PC-9 (cell line): ENCODE measurements at regions not wholly inside any gene's neighbourhood (a gene's known extent, or its start where the extent isn't known, plus 50 kb on each side); places are given as distances from the start of the nearest gene placed in this dataset.

Source experiments
- BruUV-seq: library from RNA; stranded (reverse); fragments of 400-500 nt; replicated peaks from 2 replicates; lab custom pipeline; 2021; lab: Mats Ljungman, UMichigan
- CTCF ChIA-PET: fragments of 300-600 bp; sonication (Branson Sonifier 250); formaldehyde crosslinking; loops from one replicate; lab custom pipeline; 2022; ENCODE audit warnings: antibody characterized with exemption; lab: Charles Lee
- POLR2A ChIA-PET: fragments of 300-600 bp; sonication (Branson Sonifier 250); formaldehyde crosslinking; loops from one replicate; lab custom pipeline; 2022; ENCODE audit warnings: antibody characterized with exemption; ENCODE audit not compliant: unreplicated experiment; lab: Charles Lee
- DNase-seq, 2 experiments: peaks; one replicate each; pipeline versions ENCODE4 v3.0.0 to v3.0.0-alpha.2; 2015 to 2022; ENCODE audit warnings: mixed read lengths in 1 of 2
- H2AFZ ChIP-seq: fragments of 200-600 bp; sonication (generic); 2 replicates; pipeline ENCODE4 v1.8.1; 2017; ENCODE audit warnings: antibody characterized with exemption
- H3F3A ChIP-seq: fragments of 200-600 bp; sonication (generic); 2 replicates; pipeline ENCODE4 v1.8.1; 2017; ENCODE audit warnings: antibody characterized with exemption, mild to moderate bottlenecking, low read depth; ENCODE audit not compliant: insufficient read depth
- H3K27ac ChIP-seq: fragments of 200-600 bp; sonication (generic); 2 replicates; pipeline ENCODE4 v1.6.1; 2016; ENCODE audit warnings: mixed run types
- H3K27me3 ChIP-seq: fragments of 200-600 bp; sonication (generic); 2 replicates; pipeline ENCODE4 v1.6.1; 2016; ENCODE audit warnings: low read depth, mixed run types; ENCODE audit not compliant: insufficient read depth
- H3K36me3 ChIP-seq: fragments of 200-600 bp; sonication (generic); 2 replicates; pipeline ENCODE4 v1.6.1; 2016; ENCODE audit warnings: low read depth, mixed run types
- H3K4me1 ChIP-seq: fragments of 200-600 bp; sonication (generic); replicated peaks from 2 replicates; pipeline ENCODE4 v1.6.1; 2016; ENCODE audit warnings: mixed run types; ENCODE audit not compliant: insufficient read depth
- H3K4me2 ChIP-seq: fragments of 200-600 bp; sonication (generic); 2 replicates; pipeline ENCODE4 v1.6.1; 2017; ENCODE audit warnings: mixed run types
- H3K4me3 ChIP-seq: fragments of 200-600 bp; sonication (generic); 2 replicates; pipeline ENCODE4 v1.6.1; 2016; ENCODE audit warnings: mixed run types
- H3K79me2 ChIP-seq: fragments of 200-600 bp; sonication (generic); 2 replicates; pipeline ENCODE4 v1.6.1; 2017; ENCODE audit warnings: low read depth, mixed run types
- H3K9me2 ChIP-seq: fragments of 200-600 bp; sonication (generic); 2 replicates; pipeline ENCODE4 v1.8.1; 2017; ENCODE audit warnings: mild to moderate bottlenecking; ENCODE audit not compliant: insufficient read depth
- H3K9me3 ChIP-seq: fragments of 200-600 bp; sonication (generic); 2 replicates; pipeline ENCODE4 v1.8.1; 2016; ENCODE audit warnings: low read depth; ENCODE audit not compliant: insufficient read depth
- H4K20me1 ChIP-seq: fragments of 200-600 bp; sonication (generic); 2 replicates; pipeline ENCODE4 v1.8.1; 2017; ENCODE audit not compliant: insufficient read depth
- EZH2 ChIP-seq: fragments of 200-600 bp; sonication (generic); IDR thresholded peaks from 2 replicates; pipeline ENCODE4 v1.8.0; 2017; ENCODE audit warnings: antibody characterized with exemption, low read depth
- intact Hi-C: fragments of 100-400 bp; cut with micrococcal nuclease; formaldehyde crosslinking; loops from one replicate; pipeline ENCODE4 v1.10.0; 2022; ENCODE audit not compliant: unreplicated experiment
- TF ChIP-seq, protein P1 (sequence below): fragments of 200-600 bp; sonication (generic); conservative IDR thresholded peaks from 2 replicates; pipeline ENCODE4 v1.6.1; 2017; ENCODE audit warnings: mixed run types, antibody characterized with exemption, mild to moderate bottlenecking, moderate library complexity

GRCh38 chr5:112656451-112656850 is 81.2 kb upstream of the APC start:
- no peak overlapping the region for H3K27ac ChIP-seq
- no peaks in the 10 kb centered on the region for H3K9me3 ChIP-seq
- no peaks in the 10 kb centered on the region for H3F3A ChIP-seq
- intact Hi-C loops, result no loop called here
- CTCF ChIA-PET, result no interaction called here
- no peaks in the 10 kb centered on the region for H3K27me3 ChIP-seq
- no peaks in the 10 kb centered on the region for H3K79me2 ChIP-seq
- H3K4me1 ChIP-seq, result no peaks in the 10 kb centered on the region
- no TSS peak for BruUV-seq
- H3K9me2 ChIP-seq, result no peaks in the 10 kb centered on the region
- H4K20me1 ChIP-seq, result no peaks in the 10 kb centered on the region
- H3K36me3 ChIP-seq, result no peaks in the 10 kb centered on the region
- H3K4me3 ChIP-seq, result no peak overlapping the region
- TF ChIP-seq, protein P1, sequence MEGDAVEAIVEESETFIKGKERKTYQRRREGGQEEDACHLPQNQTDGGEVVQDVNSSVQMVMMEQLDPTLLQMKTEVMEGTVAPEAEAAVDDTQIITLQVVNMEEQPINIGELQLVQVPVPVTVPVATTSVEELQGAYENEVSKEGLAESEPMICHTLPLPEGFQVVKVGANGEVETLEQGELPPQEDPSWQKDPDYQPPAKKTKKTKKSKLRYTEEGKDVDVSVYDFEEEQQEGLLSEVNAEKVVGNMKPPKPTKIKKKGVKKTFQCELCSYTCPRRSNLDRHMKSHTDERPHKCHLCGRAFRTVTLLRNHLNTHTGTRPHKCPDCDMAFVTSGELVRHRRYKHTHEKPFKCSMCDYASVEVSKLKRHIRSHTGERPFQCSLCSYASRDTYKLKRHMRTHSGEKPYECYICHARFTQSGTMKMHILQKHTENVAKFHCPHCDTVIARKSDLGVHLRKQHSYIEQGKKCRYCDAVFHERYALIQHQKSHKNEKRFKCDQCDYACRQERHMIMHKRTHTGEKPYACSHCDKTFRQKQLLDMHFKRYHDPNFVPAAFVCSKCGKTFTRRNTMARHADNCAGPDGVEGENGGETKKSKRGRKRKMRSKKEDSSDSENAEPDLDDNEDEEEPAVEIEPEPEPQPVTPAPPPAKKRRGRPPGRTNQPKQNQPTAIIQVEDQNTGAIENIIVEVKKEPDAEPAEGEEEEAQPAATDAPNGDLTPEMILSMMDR, result no peak
- no peak for TF ChIP-seq EZH2
- H3K4me2 ChIP-seq, result no peak overlapping the region
- POLR2A ChIA-PET, result no interaction called here
- no peak for DNase-seq
- no peak overlapping the region for H2AFZ ChIP-seq

- Histone ChIP-seq H4K20me1 (no peaks in the 10 kb centered on the region), H3K36me3 (no peaks in the 10 kb centered on the region), H3K4me1 (no peaks in the 10 kb centered on the region), H3K4me2 (no peak overlapping the region), H3K27ac (no peak overlapping the region), H2AFZ (no peak overlapping the region), H3F3A (no peaks in the 10 kb centered on the region), H3K9me3 (no peaks in the 10 kb centered on the region), H3K27me3 (no peaks in the 10 kb centered on the region), H3K9me2 (no peaks in the 10 kb centered on the region), H3K4me3 (no peak overlapping the region), H3K79me2 (no peaks in the 10 kb centered on the region)
- ChIA-PET CTCF (no interaction called here), POLR2A (no interaction called here)
- intact Hi-C loops, result no loop called here
- BruUV-seq, result no TSS peak
- TF ChIP-seq EZH2, result no peak
- TF ChIP-seq, protein P1, result no peak
- DNase-seq, result no peak
Observed at GRCh38 chr5:112657804-112658203, 79.9 kb upstream of the APC start.

GRCh38 chr5:112660359-112660758 is 77.3 kb upstream of the APC start:
- Histone ChIP-seq H3K4me2 (no peak overlapping the region), H3K27me3 (no peaks in the 10 kb centered on the region), H4K20me1 (no peaks in the 10 kb centered on the region), H3K79me2 (no peaks in the 10 kb centered on the region), H3K9me3 (no peaks in the 10 kb centered on the region), H2AFZ (no peak overlapping the region), H3K36me3 (no peaks in the 10 kb centered on the region), H3F3A (no peaks in the 10 kb centered on the region), H3K4me3 (no peak overlapping the region), H3K27ac (no peak overlapping the region), H3K9me2 (no peaks in the 10 kb centered on the region), H3K4me1 (no peaks in the 10 kb centered on the region)
- ChIA-PET CTCF (no interaction called here), POLR2A (no interaction called here)
- intact Hi-C loops, result no loop called here
- no TSS peak for BruUV-seq
- DNase-seq, result no peak
- TF ChIP-seq, protein P1, result no peak
- no peak for TF ChIP-seq EZH2
